C4-2B (cell line): ENCODE measurements at regions not wholly inside any gene's neighbourhood (a gene's known extent, or its start where the extent isn't known, plus 50 kb on each side); places are given as distances from the start of the nearest gene placed in this dataset.

Source experiments
- CTCF ChIP-seq: fragments of 450-650 bp; conservative IDR thresholded peaks from 2 replicates; pipeline ENCODE4 v1.5.1; 2017; ENCODE audit warnings: mild to moderate bottlenecking
- ZFX ChIP-seq: fragments of 450-650 bp; IDR thresholded peaks from 2 replicates; pipeline ENCODE4 v1.6.1; 2017

- TF ChIP-seq CTCF, result no peak
- TF ChIP-seq ZFX, result no peak
Observed at GRCh38 chr22:48653306-48653705, 1174.4 kb downstream of the BRD1 start.
